NOMO-1 treated with DMSO at 0.1 percent for 48 hours (cell line): ENCODE measurements at regions not wholly inside any gene's neighbourhood (a gene's known extent, or its start where the extent isn't known, plus 50 kb on each side); places are given as distances from the start of the nearest gene placed in this dataset.
A peak's percentile ranks its signal among the peaks of the same experiment; 100 is the strongest.

Experiments used
- DNase-seq: peaks from one replicate; lab custom pipeline; 2025; ENCODE audit not compliant: unreplicated experiment; lab: John Stamatoyannopoulos, UW

DNA sequence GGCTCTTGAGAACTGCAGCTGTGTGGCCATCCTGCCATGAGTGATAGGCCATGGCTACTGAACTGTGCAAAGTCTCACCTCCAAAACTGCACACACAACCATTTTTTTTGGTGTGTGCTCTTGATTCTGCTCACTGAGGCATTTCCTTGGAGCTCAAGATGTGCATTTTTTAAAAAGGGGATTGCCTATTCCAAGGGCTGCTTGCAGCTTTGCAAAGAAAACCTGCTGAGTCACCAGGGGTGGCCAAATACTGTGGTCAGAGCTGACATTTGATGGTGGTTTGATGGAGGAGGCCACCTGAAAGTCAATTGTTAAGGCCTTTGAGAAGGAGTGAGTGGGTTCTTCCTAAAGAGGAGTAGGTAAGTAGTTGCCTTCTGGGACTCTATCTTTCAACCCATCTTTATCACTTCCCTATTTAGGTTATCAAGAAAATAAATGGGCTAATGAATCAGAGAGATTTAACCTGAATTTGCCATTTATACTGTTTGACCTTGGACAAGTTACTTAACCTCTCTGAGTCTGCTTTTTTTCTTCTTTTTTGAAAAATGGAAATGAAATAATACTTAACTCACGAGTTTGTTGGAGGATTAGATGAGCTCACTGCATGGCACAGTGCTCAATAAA is 87.9 kb downstream of the CHST2 start:
- DNase-seq = peak; percentile 69

DNA sequence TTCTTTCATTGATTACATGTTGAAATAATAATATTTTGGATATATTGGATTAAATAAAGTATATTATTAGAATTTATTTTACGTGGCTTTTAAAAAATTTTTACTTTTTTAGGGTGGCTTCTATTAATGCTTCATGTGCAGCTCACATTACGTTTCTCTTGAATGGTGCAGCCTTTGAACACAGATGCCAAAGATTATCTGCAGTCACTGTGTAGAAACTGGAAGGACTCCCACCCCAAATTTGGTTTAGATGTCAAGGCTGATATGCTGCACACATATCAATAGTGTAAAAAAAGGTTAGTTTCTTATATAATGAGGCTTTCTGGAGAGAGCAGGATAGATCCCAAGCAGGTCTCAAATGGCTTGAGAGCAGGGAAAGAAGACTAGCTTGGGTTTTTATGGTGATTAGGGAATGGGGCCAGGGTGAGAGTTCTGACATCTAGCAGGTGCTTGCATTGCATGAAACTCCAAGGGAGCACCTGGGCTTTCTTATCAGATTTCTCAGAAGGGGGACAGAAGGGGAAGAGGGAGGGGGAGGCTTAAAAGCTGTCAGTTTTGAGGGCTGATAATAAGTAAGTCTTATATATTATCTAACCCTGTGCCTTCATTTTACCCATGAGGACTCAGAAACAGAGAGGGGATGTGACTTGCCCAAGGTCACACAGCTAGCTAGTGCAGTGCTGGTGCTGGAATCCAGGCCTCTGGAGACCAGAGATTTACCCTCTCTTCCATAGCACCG is 89.6 kb downstream of the CHST2 start:
- no peak for DNase-seq

DNA sequence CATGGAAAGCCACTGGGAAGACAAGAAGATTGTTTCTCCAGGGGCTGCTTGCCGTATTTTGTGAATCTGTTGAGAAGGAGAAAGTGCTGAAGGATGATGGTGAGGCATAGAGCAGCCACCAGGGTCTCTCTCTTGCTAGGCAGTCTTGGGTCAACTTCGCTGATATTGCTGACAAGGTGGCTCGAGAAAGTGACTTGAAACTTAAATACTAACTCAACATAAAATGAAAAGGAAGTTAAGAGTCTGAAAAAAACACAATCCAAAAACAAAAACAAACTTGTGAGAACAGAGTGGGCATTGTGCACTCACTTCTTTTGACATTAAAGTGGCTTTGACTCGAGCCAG is 90.1 kb downstream of the CHST2 start:
- no peak for DNase-seq

DNA sequence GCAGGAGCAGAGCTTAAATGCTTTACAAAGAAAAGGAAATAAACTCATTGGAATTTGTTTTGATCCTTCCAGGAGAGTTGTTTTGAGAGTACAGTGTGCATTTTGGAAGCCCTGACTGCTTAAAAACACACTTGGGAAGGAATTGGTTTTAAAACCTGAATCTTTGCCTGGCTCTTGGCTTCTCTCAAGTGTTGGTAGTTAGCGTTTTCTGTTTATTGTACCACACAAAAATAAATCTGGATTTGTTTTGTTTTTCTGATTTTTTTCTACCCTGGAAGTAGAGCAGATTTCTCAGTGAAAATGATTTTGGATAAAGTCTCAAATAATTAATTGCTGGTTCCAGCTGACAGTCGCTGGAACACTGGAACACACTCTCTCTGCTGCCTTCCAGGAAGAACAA is 90.6 kb downstream of the CHST2 start:
- DNase-seq = no peak

DNA sequence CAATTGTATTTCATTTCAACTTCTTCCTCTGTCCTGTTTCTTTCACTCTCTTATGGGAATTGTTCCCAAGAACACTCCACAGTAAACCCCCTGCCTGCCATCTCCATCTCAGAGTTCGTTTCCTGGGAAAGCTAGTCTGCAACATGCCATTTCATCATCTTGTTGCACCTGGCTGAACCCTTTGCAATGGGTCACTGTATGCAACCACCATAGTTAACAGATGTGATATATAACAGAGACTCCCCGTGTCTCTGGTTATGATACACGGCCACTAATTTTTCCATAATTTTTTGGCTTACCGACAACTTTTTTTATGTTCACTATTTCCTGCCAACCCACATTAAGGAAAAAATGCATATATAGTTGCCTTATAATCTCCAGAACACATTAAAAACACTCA is 95.5 kb downstream of the CHST2 start:
- DNase-seq = no peak
